Suppressor macrophage treated with lipopolysaccharide for 4 hours (primary cell): ENCODE measurements at regions not wholly inside any gene's neighbourhood (a gene's known extent, or its start where the extent isn't known, plus 50 kb on each side); places are given as distances from the start of the nearest gene placed in this dataset.
"Not testable (repeated sequence)": the region's sequence is repeated elsewhere in the genome, so short reads cannot be mapped to it uniquely, and the experiment has no call there.

Experiments
- DNase-seq: peaks from one replicate; pipeline ENCODE4 v3.0.0-alpha.2; 2020

GRCh38 chr4:118505491-118505890 is 152.7 kb upstream of the PRSS12 start:
- not testable (repeated sequence) for DNase-seq

- not testable (repeated sequence) for DNase-seq
Observed at GRCh38 chr4:118512870-118513269, 160.1 kb upstream of the PRSS12 start.

- not testable (repeated sequence) for DNase-seq
Observed at GRCh38 chr4:118514332-118514731, 161.5 kb upstream of the PRSS12 start.

- peak; percentile 43 for DNase-seq
Observed at GRCh38 chr4:118516107-118516506, 163.3 kb upstream of the PRSS12 start.

GRCh38 chr4:118530107-118530506 is 155.1 kb upstream of the METTL14 start:
- not testable (repeated sequence) for DNase-seq

GRCh38 chr4:118531947-118532346 is 153.2 kb upstream of the METTL14 start:
- not testable (repeated sequence) for DNase-seq

GRCh38 chr4:118535788-118536187 is 149.4 kb upstream of the METTL14 start:
- not testable (repeated sequence) for DNase-seq

- peak; percentile 47 for DNase-seq
Observed at GRCh38 chr4:118539412-118540077, 145.6 kb upstream of the METTL14 start.

GRCh38 chr4:118556576-118556975 is 128.6 kb upstream of the METTL14 start:
- not testable (repeated sequence) for DNase-seq

GRCh38 chr4:118557298-118557851 is 127.8 kb upstream of the METTL14 start:
- DNase-seq, result peak; percentile 19

GRCh38 chr4:118558188-118558587 is 127.0 kb upstream of the METTL14 start:
- not testable (repeated sequence) for DNase-seq

- not testable (repeated sequence) for DNase-seq
Observed at GRCh38 chr4:118561559-118561958, 123.6 kb upstream of the METTL14 start.

- DNase-seq, result peak; percentile 61
Observed at GRCh38 chr4:118566003-118566513, 119.1 kb upstream of the METTL14 start.

- DNase-seq, result not testable (repeated sequence)
Observed at GRCh38 chr4:118572991-118573390, 112.2 kb upstream of the METTL14 start.

- DNase-seq, result not testable (repeated sequence)
Observed at GRCh38 chr4:118574251-118574913, 110.8 kb upstream of the METTL14 start.

- not testable (repeated sequence) for DNase-seq
Observed at GRCh38 chr4:118575057-118575456, 110.1 kb upstream of the METTL14 start.

GRCh38 chr4:118575726-118576125 is 109.5 kb upstream of the METTL14 start:
- DNase-seq, result peak; percentile 35

- DNase-seq, result not testable (repeated sequence)
Observed at GRCh38 chr4:118576709-118577219, 108.4 kb upstream of the METTL14 start.

GRCh38 chr4:118585015-118585414 is 100.2 kb upstream of the METTL14 start:
- DNase-seq, result no peak

GRCh38 chr4:118586357-118586790 is 98.8 kb upstream of the METTL14 start:
- no peak for DNase-seq

- DNase-seq, result no peak
Observed at GRCh38 chr4:118587116-118587831, 97.9 kb upstream of the METTL14 start.

GRCh38 chr4:118587946-118588345 is 97.2 kb upstream of the METTL14 start:
- no peak for DNase-seq
